ENCODE measurements at regions not wholly inside any gene's neighbourhood (a gene's known extent, or its start where the extent isn't known, plus 50 kb on each side); places are given as distances from the start of the nearest gene placed in this dataset.
A peak's percentile ranks its signal among the peaks of the same experiment; 100 is the strongest.

DNA sequence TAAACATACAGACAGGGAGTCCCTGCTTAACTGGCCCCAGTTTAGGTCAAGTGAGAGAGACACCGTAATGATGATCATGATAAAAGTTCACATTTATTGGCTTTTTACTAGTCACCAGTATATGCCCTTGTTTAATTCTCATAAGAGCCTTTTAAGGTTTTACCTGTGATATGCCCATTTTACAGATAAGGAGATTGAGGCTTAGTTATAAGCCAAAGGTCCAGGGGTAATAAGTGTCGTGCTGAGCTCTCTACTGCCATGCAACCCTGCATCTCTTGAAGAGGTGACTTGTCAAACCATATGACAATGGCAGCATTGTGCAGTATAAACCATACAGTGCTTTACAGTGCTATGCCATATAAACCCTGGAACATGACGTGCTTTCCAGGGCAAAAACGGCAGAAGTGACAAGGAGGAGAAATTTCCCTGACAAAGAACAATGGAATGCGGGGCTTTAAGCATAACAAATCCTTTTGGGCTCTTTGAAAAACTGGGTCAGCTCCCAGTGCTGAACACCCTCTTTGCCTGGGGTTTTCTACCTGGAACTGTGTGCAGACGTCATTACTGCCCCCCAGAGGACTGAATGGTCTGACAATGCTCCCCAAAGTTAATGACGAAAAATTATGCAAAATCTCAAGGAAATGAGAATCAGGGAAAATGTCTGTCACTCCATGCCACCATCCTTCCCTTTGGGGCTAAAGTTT lies 59.7 kb upstream of the C14orf132 start:
- H3K27me3 Mint-ChIP-seq (ENCODE audit: low read depth) = no peaks in the 10 kb centered on the region; the same call in none of the 2 replicates
- peak; percentile 52 for DNase-seq (ENCODE audit: low spot score)
- peak; percentile 87 for ATAC-seq
- ChIA-PET POLR2A (interaction anchor here (0.7 kb wide), 1 partner anchor 85 kb away, joined by 3 read pairs; no protein-coding TSS in a partner anchor), CTCF (interaction anchor here (0.6 to 3.5 kb wide), 22 partner anchors 10 to 420 kb away, joined by 3 to 30 read pairs (median 4); partner anchors contain the start of gene TUNAR)
- H3K4me3 Mint-ChIP-seq = peak overlapping the region; percentile 24; the same call in 1 of the 2 replicates
- no peak overlapping the region; the same call in 1 of the 2 replicates for H3K27ac Mint-ChIP-seq
- TF ChIP-seq JAZF1 (CRISPR knock-in tag; IDR thresholded peaks at IDR 0.05) (no peak), ATF6 (CRISPR knock-in tag; IDR thresholded peaks at IDR 0.05) (no peak), GTF2I (CRISPR knock-in tag; conservative IDR thresholded peaks at IDR 0.05) (peak; percentile 94), E2F1 (CRISPR knock-in tag; IDR thresholded peaks at IDR 0.05) (no peak)
- peaks cover 21% of the 10 kb centered on the region for H3K36me3 Mint-ChIP-seq
- H3K9me3 Mint-ChIP-seq = peaks cover 15% of the 10 kb centered on the region
- H3K4me1 Mint-ChIP-seq = peaks cover 27% of the 10 kb centered on the region

DNA sequence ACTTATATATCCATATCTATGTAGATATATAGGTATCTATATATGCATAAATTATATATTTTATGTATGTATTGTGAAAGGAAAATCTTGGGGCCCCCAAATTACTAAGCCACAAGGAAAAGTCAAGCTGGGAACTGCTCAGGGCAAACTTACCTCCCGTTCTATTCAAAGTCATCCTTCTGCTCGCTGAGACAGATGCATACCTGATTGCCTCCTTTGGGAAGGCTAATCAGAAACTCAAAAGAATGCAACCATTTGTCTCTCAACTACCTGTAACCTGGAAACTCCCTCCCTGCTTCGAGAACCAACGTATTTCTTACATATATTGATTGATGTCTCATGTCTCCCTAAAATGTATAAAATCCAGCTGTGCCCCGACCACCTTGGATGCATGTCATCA lies 58.8 kb upstream of the C14orf132 start:
- peak overlapping the region; percentile 77 for H3K27ac Mint-ChIP-seq
- peaks cover 6% of the 10 kb centered on the region for H3K9me3 Mint-ChIP-seq
- ATAC-seq = no peak; the same call in 1 of the 2 replicates
- DNase-seq (ENCODE audit: low spot score) = no peak
- ChIA-PET POLR2A (no interaction called here), CTCF (interaction anchor here (0.8 to 3.5 kb wide), 18 partner anchors 10 to 293 kb away, joined by 3 to 30 read pairs (median 4); partner anchors contain the start of gene TUNAR)
- no peak for TF ChIP-seq ZNF281 (CRISPR knock-in tag; IDR thresholded peaks at IDR 0.05)
- no peak for TF ChIP-seq SMAD3 (CRISPR knock-in tag; IDR thresholded peaks at IDR 0.05; ENCODE audit: borderline replicate concordance)
- no peak for TF ChIP-seq KAT7 (CRISPR knock-in tag; IDR thresholded peaks at IDR 0.05; ENCODE audit: borderline replicate concordance)
- TF ChIP-seq TP53 (CRISPR knock-in tag; IDR thresholded peaks at IDR 0.05) = no peak
- no peak for TF ChIP-seq ZNF425 (CRISPR knock-in tag; conservative IDR thresholded peaks at IDR 0.05)
- no peak for TF ChIP-seq TCF7 (CRISPR knock-in tag; IDR thresholded peaks at IDR 0.05; ENCODE audit: low read depth)
- TF ChIP-seq ATF6 (CRISPR knock-in tag; IDR thresholded peaks at IDR 0.05) = no peak
- TF ChIP-seq EMX1 (CRISPR knock-in tag; IDR thresholded peaks at IDR 0.05) = no peak
- TF ChIP-seq ZNF423 (CRISPR knock-in tag; IDR thresholded peaks at IDR 0.05) = no peak
- no peak for TF ChIP-seq E2F5 (CRISPR knock-in tag; IDR thresholded peaks at IDR 0.05)
- no peak for TF ChIP-seq ZNF138 (CRISPR knock-in tag; conservative IDR thresholded peaks at IDR 0.05)
- no peak for TF ChIP-seq RELA (CRISPR knock-in tag; IDR thresholded peaks at IDR 0.05; ENCODE audit: borderline replicate concordance)
- no peak for TF ChIP-seq GTF2I (CRISPR knock-in tag; conservative IDR thresholded peaks at IDR 0.05)
- TF ChIP-seq SMAD4 (CRISPR knock-in tag; IDR thresholded peaks at IDR 0.05) = no peak
- TF ChIP-seq, protein P1, sequence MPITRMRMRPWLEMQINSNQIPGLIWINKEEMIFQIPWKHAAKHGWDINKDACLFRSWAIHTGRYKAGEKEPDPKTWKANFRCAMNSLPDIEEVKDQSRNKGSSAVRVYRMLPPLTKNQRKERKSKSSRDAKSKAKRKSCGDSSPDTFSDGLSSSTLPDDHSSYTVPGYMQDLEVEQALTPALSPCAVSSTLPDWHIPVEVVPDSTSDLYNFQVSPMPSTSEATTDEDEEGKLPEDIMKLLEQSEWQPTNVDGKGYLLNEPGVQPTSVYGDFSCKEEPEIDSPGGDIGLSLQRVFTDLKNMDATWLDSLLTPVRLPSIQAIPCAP (CRISPR knock-in tag; IDR thresholded peaks at IDR 0.05) = no peak
- no peak for TF ChIP-seq MLX (CRISPR knock-in tag; IDR thresholded peaks at IDR 0.05)
- H3K27me3 Mint-ChIP-seq (ENCODE audit: low read depth) = no peaks in the 10 kb centered on the region; the same call in none of the 2 replicates
- H3K4me3 Mint-ChIP-seq = no peak overlapping the region
- peaks cover 12% of the 10 kb centered on the region for H3K36me3 Mint-ChIP-seq
- H3K4me1 Mint-ChIP-seq = peaks cover 27% of the 10 kb centered on the region
